Liver (tissue), 3 donors: ENCODE measurements at regions not wholly inside any gene's neighbourhood (a gene's known extent, or its start where the extent isn't known, plus 50 kb on each side); places are given as distances from the start of the nearest gene placed in this dataset.

Source experiments
- EGR1 ChIP-seq, 2 donors: IDR thresholded peaks; 2 replicates each; pipeline ENCODE4 v1.6.1; 2016 to 2018; ENCODE audit warnings: antibody characterized with exemption in 2 of 2, low read depth in 2 of 2
- REST ChIP-seq: IDR thresholded peaks from 2 replicates; pipeline ENCODE4 v1.6.1; 2016; ENCODE audit warnings: antibody characterized with exemption, mild to moderate bottlenecking
- TAF1 ChIP-seq: conservative IDR thresholded peaks from 2 replicates; pipeline ENCODE4 v1.6.1; 2016; ENCODE audit warnings: antibody characterized with exemption, mild to moderate bottlenecking
- TF ChIP-seq, protein P1 (sequence below): fragments of 150-350 bp; IDR thresholded peaks from 2 replicates; pipeline ENCODE4 v1.5.1; 2017; ENCODE audit warnings: improper control_type of control experiment, low read depth, low read length; ENCODE audit not compliant: missing input control
- donor health status: healthy.
- donor health status: healthy.

DNA sequence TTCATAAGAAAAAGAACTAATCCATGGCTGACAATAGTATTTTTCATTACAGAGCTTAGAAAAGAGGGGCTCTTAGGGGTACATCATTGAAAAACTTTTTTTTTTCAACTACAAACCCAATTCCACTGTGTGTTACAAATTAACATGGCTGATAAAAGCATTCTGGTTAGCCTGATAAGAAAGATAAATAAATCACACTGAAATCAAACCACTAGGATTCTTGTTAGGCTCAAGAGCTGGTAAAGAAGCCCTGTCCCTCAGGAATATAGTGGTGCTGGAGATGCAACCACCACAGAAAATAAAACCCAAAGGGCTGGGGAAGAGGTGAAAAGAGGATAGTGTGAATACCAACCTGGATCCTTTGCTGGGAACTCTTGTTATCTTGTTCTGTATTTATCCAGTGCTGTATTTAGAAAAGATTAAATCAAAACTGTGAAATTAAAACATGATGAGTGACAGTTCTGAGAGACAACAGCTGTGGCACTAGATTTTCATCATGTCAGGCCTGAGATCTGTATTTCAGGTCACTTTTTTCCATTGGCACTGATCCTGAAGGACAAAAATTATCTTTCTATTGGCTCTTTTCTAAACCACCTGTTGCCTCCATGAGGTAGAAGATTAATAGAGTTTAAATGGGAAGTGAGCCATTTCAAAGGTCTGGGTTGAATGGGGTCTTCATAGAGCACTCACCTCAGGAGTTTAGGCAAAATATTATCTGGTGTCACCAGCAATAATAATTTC, 118.6 kb downstream of the ARRDC3 start:
- TF ChIP-seq EGR1 (IDR thresholded peaks at IDR 0.05; ENCODE audit: low read depth in 2 of 2) (no peak), TAF1 (no peak), REST (no peak)
- TF ChIP-seq, protein P1, sequence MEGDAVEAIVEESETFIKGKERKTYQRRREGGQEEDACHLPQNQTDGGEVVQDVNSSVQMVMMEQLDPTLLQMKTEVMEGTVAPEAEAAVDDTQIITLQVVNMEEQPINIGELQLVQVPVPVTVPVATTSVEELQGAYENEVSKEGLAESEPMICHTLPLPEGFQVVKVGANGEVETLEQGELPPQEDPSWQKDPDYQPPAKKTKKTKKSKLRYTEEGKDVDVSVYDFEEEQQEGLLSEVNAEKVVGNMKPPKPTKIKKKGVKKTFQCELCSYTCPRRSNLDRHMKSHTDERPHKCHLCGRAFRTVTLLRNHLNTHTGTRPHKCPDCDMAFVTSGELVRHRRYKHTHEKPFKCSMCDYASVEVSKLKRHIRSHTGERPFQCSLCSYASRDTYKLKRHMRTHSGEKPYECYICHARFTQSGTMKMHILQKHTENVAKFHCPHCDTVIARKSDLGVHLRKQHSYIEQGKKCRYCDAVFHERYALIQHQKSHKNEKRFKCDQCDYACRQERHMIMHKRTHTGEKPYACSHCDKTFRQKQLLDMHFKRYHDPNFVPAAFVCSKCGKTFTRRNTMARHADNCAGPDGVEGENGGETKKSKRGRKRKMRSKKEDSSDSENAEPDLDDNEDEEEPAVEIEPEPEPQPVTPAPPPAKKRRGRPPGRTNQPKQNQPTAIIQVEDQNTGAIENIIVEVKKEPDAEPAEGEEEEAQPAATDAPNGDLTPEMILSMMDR = no peak
